GM12873 (cell line): ENCODE measurements at regions not wholly inside any gene's neighbourhood (a gene's known extent, or its start where the extent isn't known, plus 50 kb on each side); places are given as distances from the start of the nearest gene placed in this dataset.

Experiments
- TF ChIP-seq, protein P1 (sequence below): IDR thresholded peaks from 2 replicates; pipeline ENCODE4 v1.5.1; 2012; ENCODE audit warnings: low read depth, mild to moderate bottlenecking, moderate library complexity, low read length, control low read depth; ENCODE audit not compliant: insufficient read depth; ENCODE audit errors: missing control alignments

DNA sequence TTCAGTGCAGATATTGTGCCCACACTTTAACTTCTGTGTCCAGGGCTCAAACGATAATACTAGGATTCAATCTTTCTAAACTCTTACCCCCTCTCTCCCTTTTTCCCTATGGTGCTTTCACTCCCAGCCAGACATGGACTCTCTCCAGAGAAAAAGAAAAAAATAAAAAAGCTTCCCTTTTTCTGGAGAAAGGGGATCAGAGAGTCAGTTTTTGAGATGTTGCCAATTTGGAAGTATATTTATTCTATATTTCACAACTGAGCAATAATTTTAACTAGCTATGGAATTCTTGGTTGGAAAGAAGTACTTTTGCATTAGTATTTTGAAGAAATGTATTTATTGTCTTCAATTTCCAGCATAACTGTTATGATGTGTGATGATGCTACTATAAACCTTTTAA is 72.2 kb upstream of the ZFP64 start:
- TF ChIP-seq, protein P1, sequence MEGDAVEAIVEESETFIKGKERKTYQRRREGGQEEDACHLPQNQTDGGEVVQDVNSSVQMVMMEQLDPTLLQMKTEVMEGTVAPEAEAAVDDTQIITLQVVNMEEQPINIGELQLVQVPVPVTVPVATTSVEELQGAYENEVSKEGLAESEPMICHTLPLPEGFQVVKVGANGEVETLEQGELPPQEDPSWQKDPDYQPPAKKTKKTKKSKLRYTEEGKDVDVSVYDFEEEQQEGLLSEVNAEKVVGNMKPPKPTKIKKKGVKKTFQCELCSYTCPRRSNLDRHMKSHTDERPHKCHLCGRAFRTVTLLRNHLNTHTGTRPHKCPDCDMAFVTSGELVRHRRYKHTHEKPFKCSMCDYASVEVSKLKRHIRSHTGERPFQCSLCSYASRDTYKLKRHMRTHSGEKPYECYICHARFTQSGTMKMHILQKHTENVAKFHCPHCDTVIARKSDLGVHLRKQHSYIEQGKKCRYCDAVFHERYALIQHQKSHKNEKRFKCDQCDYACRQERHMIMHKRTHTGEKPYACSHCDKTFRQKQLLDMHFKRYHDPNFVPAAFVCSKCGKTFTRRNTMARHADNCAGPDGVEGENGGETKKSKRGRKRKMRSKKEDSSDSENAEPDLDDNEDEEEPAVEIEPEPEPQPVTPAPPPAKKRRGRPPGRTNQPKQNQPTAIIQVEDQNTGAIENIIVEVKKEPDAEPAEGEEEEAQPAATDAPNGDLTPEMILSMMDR = no peak

DNA sequence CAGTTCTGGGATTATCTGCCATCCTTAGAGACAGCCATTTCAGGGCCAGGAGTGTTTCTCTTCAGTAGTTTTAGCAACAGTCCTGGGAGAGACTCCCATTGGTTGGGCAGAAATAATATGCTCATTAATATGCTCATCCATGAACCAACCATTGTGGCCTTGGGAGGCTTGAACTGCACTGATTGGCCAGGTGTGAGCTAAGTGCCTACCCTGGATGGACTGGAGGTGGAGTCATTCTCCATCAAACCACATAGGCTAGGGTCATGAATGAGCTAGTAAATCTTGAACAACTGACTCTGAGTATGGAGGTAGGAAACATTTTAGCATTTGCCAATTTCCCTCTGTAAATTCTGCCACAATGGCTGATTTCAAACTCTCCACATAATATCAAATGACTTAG is 70.2 kb upstream of the ZFP64 start:
- TF ChIP-seq, protein P1 = no peak

DNA sequence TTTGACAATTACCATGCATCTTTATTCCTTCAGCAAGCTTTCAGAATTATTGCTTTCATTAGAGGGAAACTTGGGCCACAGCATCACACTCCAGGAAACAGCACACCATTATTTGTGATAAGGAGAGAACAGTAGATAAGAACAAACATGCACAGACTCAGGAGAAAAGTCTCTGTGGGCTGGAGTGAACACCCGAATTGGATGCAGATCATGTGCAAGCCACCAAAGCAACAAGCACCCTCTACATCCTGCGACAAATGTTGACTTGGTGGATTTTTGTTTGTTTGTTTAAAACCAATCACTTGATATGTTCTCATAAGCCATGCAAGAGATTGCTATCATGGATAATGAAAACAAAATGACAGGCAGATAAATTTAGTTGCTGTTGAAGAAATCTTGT is 67.7 kb upstream of the ZFP64 start:
- TF ChIP-seq, protein P1 = no peak

DNA sequence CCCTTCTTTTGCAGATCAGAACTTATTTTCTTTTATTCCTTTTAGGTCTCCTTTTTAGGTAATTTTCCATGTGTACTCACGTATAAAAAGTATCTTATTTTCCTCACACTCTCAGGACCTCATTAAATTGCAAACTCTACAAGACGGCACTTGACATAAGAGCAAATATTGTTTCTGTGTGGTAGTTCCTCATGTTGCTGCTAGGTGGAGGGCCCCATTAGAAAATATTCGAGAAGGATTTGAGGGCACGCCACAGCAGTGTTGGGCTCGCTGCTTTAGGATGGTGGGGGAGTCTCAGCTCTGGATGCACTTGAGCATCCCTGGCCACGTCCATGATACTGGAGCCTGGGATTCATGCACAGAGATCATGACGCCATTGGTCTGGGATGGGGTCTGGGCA is 64.9 kb upstream of the ZFP64 start:
- TF ChIP-seq, protein P1 = no peak

DNA sequence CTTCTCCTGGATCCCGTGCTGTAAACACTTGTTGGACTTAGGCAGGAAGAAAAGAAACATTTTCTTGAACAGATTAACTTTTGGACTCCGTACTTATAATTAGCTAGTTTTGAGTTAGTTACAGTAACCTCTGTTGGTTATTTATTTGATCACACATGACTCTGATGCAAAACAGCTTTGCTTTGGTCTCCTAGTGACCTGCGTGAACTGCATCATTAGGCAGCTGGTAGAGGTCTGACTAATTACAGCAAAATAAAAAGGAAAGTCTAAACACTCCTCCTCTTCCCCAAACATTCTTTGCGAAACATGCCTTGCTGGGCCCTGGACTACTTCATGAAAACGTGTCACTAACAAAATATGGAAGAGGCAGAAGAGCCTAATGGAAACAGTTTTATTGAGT is 61.1 kb upstream of the ZFP64 start:
- TF ChIP-seq, protein P1 = no peak

DNA sequence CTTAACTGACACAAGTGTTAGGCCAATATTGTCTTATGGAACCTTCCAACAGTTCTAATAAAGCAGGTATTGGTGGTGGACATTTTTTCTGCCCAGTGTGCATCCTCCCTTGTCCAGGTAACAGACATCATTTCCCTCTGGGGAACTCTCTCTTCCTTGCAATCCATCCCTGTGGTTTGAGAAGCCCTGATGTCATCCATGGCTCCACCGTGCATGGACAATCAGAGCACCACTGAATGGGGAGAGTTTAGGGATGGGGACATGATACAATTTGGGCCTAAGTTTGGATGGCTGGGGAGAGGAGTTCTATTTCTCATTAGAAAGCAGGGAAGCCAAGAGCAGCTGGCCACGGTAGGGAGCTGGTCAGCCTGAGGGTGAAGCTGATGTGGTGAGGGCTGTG is 60.2 kb upstream of the ZFP64 start:
- TF ChIP-seq, protein P1 = no peak

DNA sequence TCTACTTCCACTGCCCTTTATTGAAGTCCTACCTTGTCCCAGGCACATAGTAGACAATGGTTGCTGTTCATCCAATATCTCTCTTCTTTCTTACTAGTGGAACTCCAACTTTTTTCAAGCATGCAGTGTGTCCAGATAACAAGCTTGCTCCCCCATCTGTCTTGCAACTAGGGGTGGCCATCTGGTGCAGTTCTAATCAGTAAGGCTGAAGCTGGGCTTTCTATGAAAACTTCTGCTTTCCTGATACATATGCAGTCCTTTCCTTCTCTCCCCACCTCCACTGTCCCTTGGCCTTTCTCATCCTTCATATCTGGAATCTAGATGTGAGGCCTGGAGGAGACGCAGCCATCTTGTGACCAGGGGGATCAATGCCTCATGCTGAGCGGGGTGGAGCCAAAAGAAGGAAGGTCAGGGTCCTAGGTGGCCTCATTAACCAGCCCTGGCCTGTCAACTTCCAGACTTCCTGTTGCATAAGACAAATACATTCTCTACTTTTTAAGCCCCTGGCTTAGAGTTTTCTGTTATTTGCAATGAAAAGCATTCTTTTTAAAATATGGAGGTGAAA is 59.6 kb upstream of the ZFP64 start:
- TF ChIP-seq, protein P1 = no peak
